GM12891 (cell line): ENCODE measurements at regions not wholly inside any gene's neighbourhood (a gene's known extent, or its start where the extent isn't known, plus 50 kb on each side); places are given as distances from the start of the nearest gene placed in this dataset.
"Not testable (repeated sequence)": the region's sequence is repeated elsewhere in the genome, so short reads cannot be mapped to it uniquely, and the experiment has no call there.

Experiments used
- DNase-seq: peaks from one replicate; pipeline ENCODE4 v3.0.0; 2011; ENCODE audit warnings: low spot score; ENCODE audit not compliant: insufficient read length
- FAIRE-seq: peaks from 2 replicates; lab custom pipeline; 2011; peaks lifted over from hg19 to GRCh38; lab: Jason Lieb, UNC
- PAX5 ChIP-seq: IDR thresholded peaks from 2 replicates; pipeline ENCODE4 v1.6.1; 2011; ENCODE audit warnings: low read length, moderate library complexity, mild to moderate bottlenecking; ENCODE audit not compliant: insufficient read depth, severe bottlenecking
- POLR2A ChIP-seq: IDR thresholded peaks from 2 replicates; pipeline ENCODE4 v1.6.1; 2011; ENCODE audit warnings: low read depth, low read length, control low read depth
- POLR2AphosphoS5 ChIP-seq: IDR thresholded peaks from 2 replicates; pipeline ENCODE4 v1.6.1; 2011; ENCODE audit warnings: low read depth, low read length, control low read depth
- POU2F2 ChIP-seq: IDR thresholded peaks from 2 replicates; pipeline ENCODE4 v1.6.1; 2011; ENCODE audit warnings: low read depth, mild to moderate bottlenecking, control low read depth, low read length, moderate library complexity
- SPI1 ChIP-seq: IDR thresholded peaks from 2 replicates; pipeline ENCODE4 v1.6.1; 2011; ENCODE audit warnings: low read depth, low read length, control low read depth
- TAF1 ChIP-seq: IDR thresholded peaks from 2 replicates; pipeline ENCODE4 v1.6.1; 2011; ENCODE audit warnings: low read depth, low read length, control low read depth

DNA sequence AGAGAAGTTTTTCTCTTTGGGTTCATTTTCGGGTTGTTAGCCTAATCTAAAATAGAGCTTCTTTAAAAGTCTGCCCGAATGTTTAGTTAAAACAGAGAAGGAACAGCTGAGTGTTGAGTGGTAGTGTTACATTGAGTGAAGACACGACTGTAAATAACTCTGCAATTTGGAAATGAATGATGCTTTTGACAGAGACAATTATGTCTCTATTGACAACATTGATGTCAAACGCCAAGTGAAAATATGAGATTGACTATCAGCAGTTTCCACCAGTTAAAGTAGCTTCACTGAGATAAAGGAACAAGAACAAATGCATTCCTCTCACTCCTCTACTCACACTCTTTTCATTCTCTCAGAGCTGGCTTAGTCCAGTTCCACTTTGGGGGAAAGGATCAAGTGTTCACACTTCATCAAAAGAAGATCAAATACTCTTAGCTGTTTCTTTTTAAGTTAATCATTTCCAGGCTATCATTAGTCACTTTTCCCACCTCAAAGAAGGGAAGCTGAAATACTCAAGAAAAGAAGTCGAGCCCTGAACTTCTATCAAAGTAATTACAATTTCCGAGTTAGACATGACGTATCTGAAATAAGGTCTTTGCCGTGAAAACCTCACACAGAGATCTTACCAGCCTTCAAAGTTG is 399.1 kb upstream of the DPH6 start:
- no peak for DNase-seq
- FAIRE-seq = no peak

DNA sequence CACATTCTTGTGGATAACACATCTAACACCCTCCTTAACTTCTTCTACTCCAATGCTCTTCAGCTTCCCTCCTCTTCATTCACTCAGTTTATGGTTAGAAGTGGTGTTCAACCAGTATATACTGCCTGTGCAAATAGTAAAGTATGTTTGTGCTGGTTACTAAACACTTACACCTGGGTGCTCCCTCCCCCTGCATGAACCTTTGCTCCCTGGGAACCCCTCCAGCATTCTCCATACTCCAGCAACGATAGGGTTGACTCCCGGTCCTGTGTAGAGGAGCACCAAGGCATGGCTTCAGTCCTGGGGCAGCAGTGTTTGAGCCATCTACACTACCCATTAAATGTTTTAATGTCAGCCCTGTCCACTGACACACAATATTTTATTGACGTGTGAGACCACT is 407.5 kb upstream of the DPH6 start:
- TF ChIP-seq PAX5 = no peak
- TF ChIP-seq TAF1 = no peak
- TF ChIP-seq POU2F2 = no peak
- TF ChIP-seq SPI1 = no peak
- TF ChIP-seq POLR2A = no peak
- FAIRE-seq (no peak), DNase-seq (no peak)

More for the DNA sequence above, 399.1 kb upstream of the DPH6 start:
- TF ChIP-seq PAX5 (no peak), POLR2A (no peak), TAF1 (no peak), POU2F2 (no peak), POLR2AphosphoS5 (no peak), SPI1 (no peak)

DNA sequence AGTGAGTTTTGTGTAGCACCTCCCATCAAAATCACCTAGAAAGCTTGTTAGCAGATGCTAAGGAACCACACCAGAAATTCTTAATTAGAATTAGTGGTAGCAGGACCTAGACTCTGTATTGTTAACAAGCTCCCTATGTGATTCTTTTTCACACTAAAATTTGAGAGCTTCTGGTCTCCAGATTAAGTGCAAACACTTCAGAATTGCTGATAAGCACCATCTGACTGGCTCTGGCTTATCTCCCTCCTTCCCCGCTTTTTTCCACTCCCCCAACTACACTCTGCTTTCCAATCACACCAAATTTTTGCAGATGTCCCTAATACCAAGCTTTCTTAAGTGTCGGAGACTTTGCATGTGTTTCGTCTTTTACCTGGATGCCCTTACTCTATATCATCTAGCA is 410.1 kb upstream of the DPH6 start:
- FAIRE-seq = no peak
- no peak for DNase-seq
- TF ChIP-seq SPI1 (no peak), POLR2A (no peak), TAF1 (no peak), POU2F2 (no peak)

DNA sequence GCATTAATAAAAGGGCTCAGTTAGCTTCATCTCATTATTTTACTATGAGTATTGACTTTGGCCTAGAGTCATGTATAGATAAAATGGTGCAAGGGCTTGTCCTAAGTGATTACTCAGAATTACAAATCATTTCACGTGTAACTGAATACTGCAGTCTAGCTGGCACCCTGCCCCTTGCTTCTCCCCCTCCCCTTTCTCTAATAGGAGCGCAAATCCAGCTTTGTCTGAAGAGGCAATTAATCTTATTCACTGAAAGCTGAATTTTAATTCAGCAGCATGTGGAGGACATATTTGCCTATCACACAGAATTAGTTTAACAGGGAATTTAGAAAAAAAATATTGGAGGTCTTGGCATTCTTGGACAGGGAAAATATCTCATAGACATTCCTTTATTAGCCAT is 412.1 kb upstream of the DPH6 start:
- no peak for FAIRE-seq
- no peak for DNase-seq

DNA sequence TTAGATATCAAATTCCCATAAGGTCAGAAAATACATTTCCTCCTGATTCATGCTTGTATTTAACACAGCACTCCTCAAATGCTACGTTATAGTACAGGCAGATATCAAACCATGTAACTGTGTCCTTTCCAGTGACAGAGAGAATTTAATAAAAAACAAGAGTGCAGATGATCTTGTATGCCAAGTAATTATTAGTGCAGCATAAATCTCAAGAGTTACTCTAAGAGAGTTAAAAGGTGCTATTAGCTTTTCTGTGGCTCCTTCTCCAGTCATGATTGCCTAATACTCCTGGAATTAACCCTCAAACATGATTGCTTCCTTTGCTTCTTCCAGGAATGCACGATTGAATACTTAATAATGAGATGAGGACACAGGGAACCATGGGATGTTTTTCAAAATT is 413.0 kb upstream of the DPH6 start:
- TF ChIP-seq TAF1 (no peak), PAX5 (no peak), POU2F2 (no peak), SPI1 (no peak), POLR2A (no peak), POLR2AphosphoS5 (no peak)
- FAIRE-seq = no peak
- no peak for DNase-seq

More for the DNA sequence above, 412.1 kb upstream of the DPH6 start:
- no peak for TF ChIP-seq SPI1
- no peak for TF ChIP-seq PAX5
- TF ChIP-seq TAF1 = no peak
- TF ChIP-seq POLR2A = no peak
- TF ChIP-seq POU2F2 = no peak
- TF ChIP-seq POLR2AphosphoS5 = no peak

DNA sequence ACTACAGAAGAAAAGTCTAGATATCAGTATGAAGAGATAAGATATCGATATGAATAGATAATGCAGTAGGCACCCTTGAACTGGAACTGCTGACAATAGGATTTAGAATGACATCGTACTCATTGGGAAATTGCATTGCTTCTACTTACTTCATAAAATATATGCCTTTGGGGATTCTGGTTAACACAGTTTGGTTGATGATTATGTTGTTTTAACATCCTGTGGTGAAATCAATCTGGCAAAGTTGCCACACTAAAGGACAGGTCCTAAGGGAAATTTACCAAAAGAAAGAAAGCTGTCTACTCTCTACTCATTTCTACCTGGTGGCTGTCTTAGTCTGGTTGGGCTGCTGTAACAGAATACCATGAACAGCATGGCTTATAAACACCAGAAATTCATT is 417.4 kb upstream of the DPH6 start:
- FAIRE-seq = no peak
- DNase-seq = no peak
- TF ChIP-seq POLR2AphosphoS5 (no peak), SPI1 (no peak), PAX5 (no peak), POU2F2 (no peak), POLR2A (no peak), TAF1 (no peak)

DNA sequence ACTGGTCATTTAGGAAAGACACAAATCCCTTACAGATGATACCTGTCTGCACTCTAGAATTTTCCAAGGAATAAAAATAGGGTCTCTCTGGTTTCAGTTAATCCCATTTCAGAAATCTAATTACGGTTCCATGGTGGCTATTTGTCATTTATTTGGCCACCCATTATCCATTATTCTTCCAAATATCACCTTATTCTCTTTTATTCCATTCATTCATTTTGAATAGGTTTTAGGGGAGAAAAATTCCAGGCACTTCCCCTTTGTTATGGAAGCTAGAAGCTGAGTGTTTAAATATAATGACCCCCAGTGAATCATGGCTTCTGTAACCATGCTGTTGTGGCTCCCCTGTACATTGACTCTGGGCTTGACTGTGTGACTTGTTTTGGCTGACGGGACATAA is 420.8 kb upstream of the DPH6 start:
- TF ChIP-seq POLR2A = no peak
- no peak for TF ChIP-seq PAX5
- no peak for TF ChIP-seq TAF1
- no peak for TF ChIP-seq POU2F2
- TF ChIP-seq SPI1 = no peak
- TF ChIP-seq POLR2AphosphoS5 = no peak
- FAIRE-seq (no peak), DNase-seq (no peak)

DNA sequence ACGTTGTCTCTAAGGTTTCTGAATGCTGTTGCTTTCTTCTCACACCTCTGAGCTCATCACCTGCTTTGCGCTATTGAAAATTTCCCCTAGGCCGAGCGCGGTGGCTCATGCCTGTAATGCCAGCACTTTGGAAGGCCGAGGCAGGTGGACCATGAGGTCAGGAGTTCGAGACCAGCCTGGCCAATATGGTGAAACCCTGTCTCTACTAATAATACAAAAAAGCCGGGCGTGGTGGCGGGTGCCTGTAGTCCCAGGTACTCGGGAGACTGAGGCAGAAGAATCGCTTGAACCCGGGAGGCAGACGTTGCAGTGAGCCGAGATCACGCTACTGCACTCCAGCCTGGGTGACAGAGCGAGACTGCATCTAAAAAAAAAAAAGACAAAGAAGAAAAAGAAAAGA is 422.0 kb upstream of the DPH6 start:
- DNase-seq, FAIRE-seq: not testable (repeated sequence)

DNA sequence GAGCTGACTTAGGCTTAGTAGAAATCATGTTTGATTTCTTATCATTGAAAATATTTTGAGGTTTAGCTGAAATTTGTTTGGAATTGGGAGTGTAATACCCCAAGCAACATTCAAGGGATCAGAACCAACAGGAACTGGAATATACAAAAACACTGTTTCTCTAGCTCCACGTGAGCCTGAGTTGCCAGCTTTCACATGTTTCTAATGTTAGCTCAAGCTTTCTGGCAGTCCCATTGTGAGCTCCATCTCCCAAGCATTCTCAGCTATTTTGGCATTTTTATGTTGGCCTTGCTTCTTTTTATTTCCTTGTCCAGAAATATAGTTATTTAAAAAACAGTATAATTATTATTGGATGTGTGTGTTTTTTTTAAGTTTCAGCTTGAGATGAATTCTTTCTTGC is 427.1 kb upstream of the DPH6 start:
- no peak for FAIRE-seq
- no peak for TF ChIP-seq PAX5
- no peak for TF ChIP-seq POLR2A
- no peak for TF ChIP-seq SPI1
- TF ChIP-seq POLR2AphosphoS5 = no peak
- TF ChIP-seq TAF1 = no peak
- TF ChIP-seq POU2F2 = no peak
- DNase-seq = no peak

DNA sequence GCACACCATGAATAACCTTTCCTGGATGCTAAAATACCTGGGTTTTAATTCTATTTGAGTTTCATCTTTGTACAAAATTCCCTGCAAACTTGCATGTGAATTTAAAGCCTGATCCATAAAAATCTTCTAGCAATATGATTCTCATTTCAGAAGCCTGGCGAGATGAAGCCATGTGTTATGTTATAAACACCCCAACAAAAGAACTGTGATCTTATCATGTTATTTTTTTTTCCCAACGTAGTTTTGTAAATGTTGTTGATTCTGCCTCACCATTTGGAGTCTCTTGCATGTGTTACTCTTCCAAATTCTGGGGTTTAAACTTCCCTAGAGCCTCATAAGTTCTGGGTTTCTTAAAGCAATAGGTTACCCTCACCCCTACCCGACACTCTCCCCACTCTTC is 428.1 kb upstream of the DPH6 start:
- FAIRE-seq = no peak
- no peak for DNase-seq
- TF ChIP-seq SPI1 (no peak), POU2F2 (no peak), PAX5 (no peak), POLR2AphosphoS5 (no peak), POLR2A (no peak), TAF1 (no peak)

DNA sequence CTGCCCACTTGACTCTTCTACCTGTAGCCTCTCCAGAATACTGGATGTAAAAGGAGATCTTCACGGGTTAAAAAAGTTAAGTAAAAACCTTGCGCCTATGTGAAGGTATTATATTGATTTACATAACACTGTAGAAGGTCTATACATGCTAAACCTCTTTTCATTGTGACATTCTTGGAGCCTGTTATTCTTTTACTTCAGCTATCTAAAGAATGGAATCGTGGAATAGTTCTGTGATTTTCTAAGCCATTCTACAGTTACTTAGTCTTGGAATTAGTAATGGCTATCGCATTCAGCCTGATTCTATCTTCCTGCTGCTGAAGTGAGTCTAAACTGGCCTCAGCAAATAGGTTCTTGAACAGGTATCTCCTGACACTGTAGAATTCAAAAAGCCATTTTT is 430.0 kb upstream of the DPH6 start:
- TF ChIP-seq POLR2AphosphoS5 (no peak), PAX5 (no peak), SPI1 (no peak), POLR2A (no peak), TAF1 (no peak), POU2F2 (no peak)
- DNase-seq (no peak), FAIRE-seq (no peak)
